ENCODE measurements at regions not wholly inside any gene's neighbourhood (a gene's known extent, or its start where the extent isn't known, plus 50 kb on each side); places are given as distances from the start of the nearest gene placed in this dataset.

DNA sequence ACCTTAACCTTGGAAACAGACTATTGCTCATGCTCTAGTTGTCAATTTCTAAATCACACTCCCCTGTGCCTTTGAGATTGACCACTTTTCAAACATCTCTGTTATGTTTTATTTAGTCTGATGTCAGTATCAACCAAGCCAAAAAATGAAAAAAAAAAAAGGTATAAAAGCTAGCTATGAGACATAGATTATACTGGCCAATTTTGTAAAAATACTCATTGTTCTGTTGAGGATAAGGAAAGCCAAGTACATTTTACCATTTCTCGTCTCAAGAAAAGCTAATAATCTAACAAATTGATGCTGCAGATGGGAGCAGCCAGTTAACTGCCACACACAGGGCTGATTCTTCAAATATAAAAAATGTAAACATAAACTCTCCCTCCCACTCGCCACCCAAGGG is 572.6 kb upstream of the KLF12 start:
- DNase-seq, result no peak

- DNase-seq, result no peak
Observed at GRCh38 chr13:74705438-74705837, 571.2 kb upstream of the KLF12 start.

- DNase-seq, result no peak
Observed at GRCh38 chr13:74703855-74704387, 569.7 kb upstream of the KLF12 start.

- DNase-seq, result no peak
Observed at GRCh38 chr13:74696148-74696922, 562.1 kb upstream of the KLF12 start.

DNA sequence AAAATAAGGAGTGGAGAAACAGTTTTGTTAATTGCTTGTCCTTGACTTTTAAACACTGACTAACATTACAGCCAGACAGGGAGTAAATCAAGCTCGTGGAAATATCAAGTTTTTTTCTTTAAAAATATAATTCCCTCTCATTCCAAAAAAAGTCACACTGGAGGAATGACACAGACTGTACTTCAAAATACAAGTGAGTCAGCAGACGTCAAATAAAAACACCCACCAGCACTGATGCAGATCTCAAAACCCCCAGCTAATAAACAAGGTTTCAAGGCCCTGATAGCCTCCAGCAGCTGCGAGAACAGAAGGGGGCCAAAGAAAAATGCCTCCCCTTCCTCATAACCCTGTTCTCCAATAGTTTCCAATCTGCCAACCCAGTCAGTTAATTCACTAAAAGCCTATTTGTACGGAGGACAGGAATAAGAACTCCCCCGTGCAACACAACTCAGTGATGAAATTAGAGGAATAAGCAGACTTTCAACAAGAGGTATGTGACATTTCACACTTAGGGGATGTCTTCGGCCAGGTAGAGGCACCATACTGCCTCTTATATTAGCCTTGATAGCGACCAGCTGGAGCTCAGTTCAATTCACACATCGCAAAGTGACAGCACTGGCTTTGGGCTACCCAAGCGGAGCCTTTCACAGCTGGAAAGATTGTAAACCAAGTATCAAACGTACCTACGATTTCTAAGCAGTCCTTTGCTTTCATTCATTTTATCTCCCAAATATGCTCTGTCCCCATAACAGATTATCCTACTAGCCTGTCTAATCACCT is 561.0 kb upstream of the KLF12 start:
- no peak for DNase-seq

DNA sequence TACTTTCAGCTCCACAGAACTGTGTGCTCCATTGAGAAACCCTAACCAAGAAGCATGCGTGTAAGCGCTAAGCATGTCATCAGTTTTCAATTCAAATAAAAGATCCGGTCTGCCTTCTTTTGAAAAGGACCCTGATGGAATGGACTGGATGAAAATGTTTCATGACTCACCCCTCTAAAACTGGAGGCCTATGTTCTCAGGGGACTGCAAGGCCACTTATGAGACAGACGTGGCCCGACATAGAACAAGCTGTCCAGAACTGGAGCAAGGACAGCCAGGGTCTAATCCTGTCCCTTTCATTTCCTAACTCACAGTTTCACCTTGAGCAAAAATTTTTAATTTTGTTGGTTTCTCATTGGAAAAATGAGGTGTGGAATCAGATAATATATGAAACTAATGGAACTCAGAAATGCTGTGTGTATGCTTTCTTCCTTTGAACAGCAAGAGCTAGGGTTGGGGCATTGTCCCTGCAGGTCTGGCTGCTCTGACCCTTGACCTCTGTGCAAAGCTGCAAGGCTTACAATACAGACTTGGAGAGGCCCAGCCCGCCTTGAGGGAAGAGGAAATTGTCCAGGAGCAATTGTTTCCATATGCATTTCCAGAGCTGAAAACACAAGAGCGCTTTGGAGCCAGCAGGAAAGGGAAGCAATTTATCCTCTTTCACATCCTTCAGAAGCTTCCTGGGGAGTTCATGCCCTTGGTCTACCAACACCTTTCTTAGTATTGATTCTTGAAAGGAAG is 553.4 kb upstream of the KLF12 start:
- no peak for DNase-seq

GRCh38 chr13:74683411-74683810 is 549.2 kb upstream of the KLF12 start:
- DNase-seq, result no peak

DNA sequence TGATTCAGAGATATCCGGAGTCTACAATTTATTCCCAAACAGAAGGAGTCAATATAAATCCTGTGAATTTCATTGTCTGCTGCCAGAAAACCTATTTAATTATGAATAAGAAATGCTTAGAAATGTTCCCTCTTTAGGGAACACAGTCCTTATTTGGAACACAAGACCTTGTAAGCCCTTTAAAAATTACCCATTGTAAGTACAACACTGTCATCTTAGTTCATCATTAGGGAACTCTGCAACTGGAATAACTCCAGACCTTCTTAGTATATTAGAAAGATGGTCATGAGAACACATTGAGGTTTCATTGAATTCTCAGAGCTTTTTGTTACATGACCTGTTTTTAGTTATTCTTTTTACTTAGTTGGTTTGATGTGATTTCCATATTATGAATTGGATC is 548.5 kb upstream of the KLF12 start:
- DNase-seq, result no peak

- no peak for DNase-seq
Observed at GRCh38 chr13:74681891-74682290, 547.7 kb upstream of the KLF12 start.

DNA sequence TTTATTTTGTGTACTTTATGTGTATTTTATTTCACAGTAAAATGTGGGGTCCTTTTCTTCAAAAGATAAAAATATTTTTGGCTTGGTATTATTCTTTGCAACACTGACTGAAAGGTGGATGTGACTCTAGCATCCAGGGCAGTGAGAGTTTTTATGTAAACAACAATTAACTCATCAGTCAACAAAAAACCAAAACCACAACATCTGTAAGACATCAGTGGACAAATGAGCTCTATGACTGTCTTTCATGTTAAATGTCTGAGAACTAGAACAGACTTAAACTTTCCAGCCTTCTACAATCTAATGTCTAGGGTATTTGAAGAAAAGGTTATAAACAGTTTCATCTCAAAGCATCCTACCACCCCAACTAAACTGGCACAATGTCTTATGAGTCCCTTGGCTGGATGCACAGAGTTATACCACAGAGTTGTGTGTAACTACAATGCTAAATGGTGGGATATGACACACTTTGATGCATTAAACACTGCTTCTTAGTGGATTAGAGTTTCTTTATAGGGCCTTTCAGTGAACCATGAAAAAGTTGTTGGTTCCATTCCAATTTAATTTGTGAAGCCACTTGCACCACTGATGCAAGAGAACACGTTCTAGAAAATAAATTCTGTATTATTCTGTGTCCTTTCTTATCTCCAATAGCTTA is 544.2 kb upstream of the KLF12 start:
- no peak for DNase-seq

DNA sequence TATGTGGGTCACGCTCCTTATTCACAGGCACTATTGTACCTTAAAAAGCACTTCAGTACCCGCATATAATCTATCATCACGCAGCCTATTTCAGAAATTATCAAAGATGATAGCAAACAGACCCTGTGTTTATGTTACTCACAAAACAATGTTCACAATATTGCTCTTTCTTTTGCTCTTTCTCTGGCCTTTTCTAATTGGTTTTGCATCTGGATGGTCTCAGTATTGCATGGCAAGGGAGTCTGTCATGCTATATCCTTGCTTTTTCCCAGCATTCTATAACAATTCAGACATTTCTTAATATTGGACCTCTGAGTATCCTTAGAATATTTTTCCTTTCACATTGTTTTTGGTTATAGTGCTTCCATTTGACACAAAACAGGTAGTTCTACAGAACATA is 541.8 kb upstream of the KLF12 start:
- DNase-seq, result no peak

DNA sequence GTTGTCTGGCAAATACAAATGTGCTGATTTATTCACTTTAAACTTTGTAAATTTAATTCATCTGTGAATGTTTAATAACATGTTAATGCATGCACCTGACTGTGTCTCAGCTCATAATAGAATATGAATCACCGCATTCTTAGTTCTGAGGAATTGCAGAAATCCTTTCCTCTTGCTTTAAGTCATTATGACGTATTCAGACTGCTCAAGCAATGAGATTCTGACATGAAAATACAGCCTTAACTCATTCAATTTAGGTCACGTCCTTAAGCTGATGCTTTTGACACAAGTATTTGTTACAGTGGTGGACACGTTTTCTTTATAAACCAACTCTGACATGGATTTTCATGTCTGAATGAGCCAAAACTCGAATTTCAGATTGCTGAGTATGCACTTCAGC is 541.0 kb upstream of the KLF12 start:
- DNase-seq, result no peak

DNA sequence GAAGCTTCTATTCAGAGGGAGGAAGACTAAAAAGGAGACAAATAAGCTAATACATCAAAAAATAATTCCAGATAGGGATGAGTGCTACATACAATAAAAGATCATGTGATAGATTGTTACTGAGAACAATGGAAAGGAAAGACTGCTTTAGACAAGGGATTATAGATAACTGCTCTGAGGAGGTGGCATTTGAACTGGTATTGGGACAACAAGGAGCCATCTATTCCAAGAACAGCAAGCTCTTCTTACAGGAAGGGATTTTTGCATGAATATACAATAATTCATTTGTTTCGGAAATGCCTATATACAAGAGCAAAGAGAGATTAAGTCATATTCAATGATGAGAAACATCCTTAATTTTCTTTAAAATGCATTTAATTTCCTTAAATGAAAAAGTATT is 540.5 kb upstream of the KLF12 start:
- no peak for DNase-seq

DNA sequence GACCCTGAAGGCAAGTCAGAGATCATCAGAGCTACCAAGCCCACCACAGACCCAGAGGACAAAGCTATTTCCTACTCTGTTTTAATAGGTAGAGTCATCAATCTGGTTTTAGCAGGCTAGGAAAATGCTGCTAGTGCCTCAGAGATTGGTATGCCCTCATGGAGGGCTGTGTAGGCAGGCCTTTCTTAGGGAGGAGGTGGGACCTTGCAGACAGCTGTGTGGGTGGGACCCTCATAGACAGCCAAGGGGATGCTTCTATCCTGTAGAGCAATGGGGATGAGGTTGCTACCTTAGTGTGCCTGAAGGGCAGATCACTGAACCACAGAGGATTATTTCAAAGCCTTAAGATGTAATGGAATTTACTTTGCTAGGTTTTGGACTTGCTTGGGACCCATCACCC is 534.9 kb upstream of the KLF12 start:
- DNase-seq, result no peak

- DNase-seq, result no peak
Observed at GRCh38 chr13:74667656-74668203, 533.5 kb upstream of the KLF12 start.

- no peak for DNase-seq
Observed at GRCh38 chr13:74662905-74663304, 528.7 kb upstream of the KLF12 start.

DNA sequence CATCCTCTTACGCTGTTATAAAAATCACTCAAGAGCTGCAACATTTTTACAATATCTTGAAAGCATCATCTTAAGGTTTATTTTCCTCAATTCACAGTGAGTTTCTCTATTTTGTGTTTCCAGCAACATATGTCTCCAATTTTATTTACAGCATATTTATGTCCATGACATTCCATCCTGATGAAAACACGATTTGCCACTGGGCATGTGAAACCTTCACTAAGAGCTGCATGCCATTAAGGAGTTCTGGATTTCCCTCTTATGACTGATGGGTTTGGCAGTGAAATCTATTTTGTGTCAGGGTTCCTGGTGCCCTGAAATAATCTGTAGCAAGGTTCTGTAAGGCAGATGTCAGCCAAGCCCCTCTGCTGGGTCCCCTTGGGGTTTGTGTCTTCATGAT is 527.6 kb upstream of the KLF12 start:
- no peak for DNase-seq

GRCh38 chr13:74657765-74658164 is 523.6 kb upstream of the KLF12 start:
- no peak for DNase-seq

DNA sequence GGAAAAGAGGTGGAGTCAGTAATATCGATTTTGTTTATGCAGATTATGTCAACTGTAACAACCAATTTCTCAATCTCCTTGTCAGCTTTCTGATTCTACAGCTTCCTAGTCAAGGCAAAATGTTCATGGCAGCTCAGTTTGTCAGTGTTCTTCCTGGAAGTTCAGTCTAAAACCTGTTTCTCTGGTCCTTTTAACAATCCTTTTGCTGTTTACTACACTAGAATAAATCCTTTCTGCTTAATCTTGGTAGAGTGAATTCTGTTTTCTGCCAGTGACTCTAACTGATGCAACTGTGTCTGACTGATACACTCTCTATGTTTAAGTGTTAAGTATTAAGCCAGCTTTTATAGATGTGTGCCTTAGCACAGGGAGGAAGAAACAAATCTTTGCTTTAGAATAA is 516.9 kb upstream of the KLF12 start:
- DNase-seq, result no peak

DNA sequence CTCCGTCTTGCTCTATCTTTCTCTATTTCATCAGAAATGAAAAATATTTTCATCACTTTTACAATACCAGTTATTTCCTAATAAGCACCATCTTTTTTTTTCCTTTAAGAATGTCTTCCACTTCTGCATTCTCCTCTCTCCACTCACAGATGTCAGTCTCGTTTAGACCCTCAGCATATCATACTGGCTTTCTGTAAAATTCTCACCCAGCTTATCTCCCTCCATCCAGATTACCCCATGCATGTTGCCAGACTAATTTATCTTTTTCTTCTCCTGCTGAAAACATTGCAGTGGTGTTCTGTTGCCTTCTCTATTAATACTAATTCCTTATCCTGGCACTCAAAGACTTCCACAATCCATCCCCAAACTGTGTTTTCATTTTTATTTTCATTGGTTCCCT is 513.8 kb upstream of the KLF12 start:
- no peak for DNase-seq

GRCh38 chr13:74647211-74647610 is 513.0 kb upstream of the KLF12 start:
- no peak for DNase-seq

- no peak for DNase-seq
Observed at GRCh38 chr13:74646091-74646490, 511.9 kb upstream of the KLF12 start.

DNA sequence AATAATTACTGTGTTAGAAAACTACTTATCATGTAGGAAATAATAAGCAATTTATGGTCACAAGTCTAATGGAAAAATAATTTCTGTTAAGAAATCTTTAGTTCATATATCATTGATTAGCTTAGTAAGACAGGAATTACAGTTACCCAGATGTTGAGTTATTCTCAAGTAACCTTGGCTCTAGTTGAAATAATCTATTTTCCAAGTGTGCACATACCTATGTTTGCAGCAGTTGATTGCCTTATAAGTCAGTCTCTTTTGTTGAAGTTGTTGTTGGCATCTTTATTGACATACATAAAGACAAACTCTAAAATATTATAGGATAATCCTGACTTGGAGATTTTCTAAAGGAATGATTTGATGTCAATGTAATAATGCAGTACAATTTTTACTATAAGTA is 511.4 kb upstream of the KLF12 start:
- no peak for DNase-seq

All from NCI-H1436 (cell line).